ENCODE measurements at regions not wholly inside any gene's neighbourhood (a gene's known extent, or its start where the extent isn't known, plus 50 kb on each side); places are given as distances from the start of the nearest gene placed in this dataset.
"Not testable (repeated sequence)": the region's sequence is repeated elsewhere in the genome, so short reads cannot be mapped to it uniquely, and the experiment has no call there.

DNA sequence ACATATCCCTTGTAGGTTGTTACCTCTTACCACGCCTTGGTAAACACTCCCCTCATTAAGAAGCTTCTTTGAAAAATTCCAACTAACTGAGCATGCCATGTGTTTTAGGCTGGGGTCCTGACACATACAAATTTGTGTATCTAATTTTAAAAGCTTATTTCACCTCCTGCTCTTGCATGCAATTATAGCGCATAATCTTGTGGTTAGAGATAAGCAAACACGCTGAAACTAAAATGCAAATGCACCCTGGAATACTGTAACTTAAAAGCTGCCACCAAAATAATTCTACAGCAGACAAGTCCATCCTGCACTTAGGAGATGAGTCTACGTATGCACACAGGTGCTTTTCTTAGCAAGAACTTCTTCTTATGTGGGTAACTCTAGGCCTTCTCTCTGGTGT lies 990.2 kb downstream of the TSN start:
- no peak for DNase-seq

DNA sequence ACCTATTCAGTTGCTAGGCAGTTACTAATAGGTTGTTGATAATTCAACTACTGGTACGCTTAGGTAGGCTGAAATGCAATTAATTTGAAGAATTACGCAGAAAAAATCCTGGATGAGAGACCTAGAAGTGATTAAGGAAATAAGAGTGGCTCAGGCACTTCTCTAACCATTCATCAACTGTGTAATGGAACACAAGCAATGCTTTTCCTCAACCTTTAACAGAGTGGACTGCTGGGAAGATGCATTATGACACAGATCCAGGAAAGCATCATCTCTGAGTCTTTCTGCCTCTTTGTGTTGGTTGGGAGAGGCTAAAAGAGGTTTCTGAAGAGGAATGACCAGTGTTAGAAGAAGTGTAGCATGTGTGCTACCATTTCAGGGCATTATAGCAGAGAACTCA lies 992.2 kb downstream of the TSN start:
- DNase-seq = no peak

DNA sequence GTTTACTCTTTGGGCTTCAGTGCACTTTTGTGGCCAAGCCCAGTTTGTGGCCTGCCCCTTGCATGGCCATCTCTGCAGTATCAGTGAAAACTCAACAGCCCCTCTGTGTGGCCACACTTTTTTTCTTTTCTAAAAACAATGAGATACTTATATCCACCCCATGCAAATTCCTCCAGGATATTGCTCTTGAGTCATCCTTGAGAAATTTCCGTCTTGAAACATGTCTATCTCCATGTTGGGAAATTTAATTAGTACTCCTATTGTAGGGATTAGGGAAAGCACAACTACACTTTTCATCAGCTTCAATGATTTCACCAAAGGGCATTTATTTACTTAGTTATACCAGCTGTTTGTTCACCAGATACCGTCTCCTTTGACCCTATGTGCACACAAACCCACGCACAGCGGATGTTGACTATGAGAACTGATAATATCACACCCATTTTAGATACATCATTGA lies 993.1 kb downstream of the TSN start:
- DNase-seq = peak; percentile 80

DNA sequence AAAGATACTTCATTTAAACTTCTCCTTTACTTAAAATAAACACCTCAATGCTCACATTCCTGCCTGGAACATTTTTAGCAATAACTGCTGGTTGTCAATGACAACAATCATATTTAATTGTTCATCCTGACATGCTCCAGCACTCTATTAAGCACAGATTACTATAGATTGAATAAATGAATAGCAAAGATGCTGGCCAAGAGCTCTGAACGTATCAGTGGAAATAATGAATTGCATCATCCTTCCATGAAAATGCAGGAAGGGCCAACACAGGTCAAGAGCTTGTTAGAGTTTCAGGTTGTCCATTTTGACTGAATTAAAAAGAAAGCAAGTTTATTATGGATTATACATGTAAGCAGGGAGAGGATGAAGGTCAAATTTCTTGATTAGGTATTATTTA lies 994.0 kb downstream of the TSN start:
- no peak for DNase-seq

DNA sequence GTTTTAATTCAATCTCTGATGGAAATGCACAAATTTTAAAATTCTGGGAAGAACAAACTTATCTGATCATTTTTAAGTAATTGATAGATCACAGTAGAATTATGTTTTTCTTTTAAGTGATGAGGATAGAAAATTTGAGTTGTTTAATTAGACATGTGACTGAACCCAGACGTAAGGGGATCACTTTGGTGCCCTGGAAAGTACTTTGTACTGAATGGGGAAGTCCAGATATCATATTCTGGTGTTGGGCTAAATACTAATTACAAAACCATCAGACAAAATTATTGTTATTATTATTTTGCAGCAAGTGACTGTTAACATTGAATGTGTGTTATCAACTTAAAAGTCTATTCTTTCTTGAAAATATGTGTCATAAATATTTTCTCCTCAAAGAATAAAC lies 994.6 kb downstream of the TSN start:
- no peak for DNase-seq

DNA sequence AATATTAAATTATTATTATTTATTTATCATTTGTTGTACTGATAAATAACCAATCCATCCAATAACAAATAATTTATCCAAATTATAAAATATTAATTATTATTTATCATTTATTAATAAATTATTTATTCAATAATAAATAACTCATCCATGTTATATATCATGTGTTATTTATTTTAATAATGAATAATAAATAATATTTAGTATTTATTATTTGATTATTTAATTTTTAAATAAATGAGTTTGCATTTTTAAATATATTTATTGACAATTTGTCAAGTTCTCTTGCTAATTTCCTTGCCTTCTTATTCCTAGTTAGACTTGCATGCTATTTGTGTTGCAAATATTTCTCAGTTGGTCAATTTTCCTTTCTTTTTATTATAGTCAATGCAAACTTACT lies 995.4 kb downstream of the TSN start:
- no peak for DNase-seq

DNA sequence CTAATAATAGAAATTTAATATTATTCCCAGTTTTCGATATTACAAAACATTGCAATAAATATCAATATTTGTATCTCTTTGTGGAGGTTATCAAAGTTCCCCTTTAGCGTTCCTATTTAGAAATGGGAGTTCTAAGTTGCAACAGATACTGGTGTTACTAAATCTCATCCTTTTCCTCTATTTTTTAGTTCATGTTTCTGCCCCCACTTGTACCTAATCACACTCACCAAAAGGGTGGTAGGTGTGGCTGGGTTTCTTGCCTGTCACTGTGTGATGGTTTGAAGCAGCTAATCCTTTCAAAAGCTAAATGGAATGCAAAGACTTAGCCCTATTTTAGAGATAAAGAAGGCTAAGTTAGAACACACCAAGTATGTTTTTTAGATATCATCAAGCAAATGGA lies 997.9 kb downstream of the TSN start:
- no peak for DNase-seq

DNA sequence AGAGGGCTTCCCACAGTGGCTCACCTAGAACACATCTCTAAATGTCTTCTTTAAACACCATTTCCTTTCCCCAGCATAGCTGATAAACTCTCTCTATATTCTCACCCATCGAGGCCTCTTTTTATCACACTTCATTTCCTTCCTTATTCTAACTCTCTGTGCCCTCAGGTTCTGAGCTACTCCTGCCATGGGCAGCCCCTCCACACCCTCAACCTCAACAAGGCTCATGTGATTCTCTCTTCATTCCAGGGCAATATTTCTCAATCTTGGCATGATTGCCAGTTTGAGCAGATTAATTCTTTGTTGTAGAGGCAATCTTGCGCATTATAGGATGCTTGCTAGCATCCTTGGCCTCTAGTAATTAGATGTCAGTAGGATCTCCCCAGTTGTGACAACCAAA lies 999.1 kb downstream of the TSN start:
- DNase-seq = no peak

DNA sequence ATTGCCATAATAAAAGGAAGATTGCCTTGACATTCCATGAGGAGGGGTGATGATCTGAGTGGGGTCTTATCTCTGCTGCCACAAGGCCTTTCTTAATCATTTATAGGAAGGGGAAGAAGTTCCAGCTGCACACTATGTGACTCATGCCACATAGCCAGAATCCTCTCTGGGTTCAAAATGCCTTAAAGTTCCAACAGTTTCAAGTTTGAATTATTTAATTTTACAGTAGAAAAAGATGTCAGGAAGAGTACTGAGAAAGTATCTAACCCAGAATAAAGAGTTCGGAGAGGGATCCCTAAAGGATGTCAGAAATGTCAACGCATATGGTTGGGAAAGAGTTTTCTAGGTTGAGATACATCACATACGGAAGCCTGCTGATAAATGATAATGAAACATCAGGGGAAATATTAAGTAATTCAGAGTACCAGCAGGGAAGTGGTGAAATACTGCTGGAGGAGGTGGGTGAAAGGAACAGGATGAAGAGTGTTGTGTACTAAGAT lies 999.9 kb downstream of the TSN start:
- no peak for DNase-seq

DNA sequence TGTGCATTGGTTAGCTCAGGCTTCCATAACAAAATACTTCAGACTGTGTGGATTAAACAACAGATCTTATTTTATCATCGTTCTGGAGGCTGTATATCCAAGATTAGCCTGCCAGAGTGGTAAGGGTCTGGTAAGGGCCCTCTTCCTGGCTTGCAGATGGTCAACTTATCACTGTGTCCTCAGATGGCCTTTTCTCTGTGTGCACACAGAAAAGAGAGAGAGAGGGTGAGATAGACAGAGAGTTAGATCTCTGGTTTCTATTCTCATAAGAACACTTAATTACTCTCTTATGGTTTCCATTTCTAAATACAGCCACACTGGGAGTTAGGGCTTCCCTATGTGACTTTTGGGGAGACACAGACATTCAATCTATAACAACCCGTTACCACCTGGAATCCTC lies 1003.5 kb downstream of the TSN start:
- DNase-seq = no peak

DNA sequence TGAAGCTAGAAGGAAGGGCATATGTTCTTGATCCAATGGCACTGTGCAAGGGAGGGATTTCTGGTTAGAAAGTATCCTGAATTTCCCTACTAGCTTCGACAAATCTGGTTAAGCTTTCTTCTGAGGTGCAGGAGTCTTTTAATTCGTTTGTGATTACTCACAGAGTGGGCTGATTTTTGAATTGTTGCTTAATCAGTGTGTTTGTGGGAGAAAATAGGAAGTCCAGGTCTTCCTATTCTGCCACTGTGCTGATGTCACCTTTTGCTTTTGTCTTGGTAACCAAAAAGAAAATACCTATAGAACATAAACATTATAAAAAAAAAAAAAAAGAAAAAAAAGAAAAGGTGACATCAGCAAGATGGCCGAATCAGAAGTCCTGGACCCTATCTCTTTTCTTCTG lies 1008.6 kb downstream of the TSN start:
- DNase-seq = no peak

DNA sequence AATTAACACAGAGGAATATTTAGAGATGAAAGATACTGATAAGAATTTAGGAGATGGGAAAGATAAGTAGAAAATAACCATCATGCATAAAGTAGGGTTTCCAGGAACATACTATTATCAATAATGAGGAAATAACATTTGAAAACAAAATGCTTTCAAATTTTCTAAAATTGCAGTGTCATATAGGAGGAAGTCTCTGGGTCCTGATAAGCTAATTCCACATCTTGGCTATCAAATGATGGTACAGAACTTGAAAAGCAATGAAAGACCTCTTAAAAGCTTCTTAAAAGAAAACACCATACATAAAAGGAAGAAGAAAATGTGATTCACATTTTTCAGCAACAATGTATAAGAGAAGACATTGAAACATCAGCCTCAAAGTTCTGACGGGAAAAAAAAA lies 1024.8 kb downstream of the TSN start:
- DNase-seq = no peak

DNA sequence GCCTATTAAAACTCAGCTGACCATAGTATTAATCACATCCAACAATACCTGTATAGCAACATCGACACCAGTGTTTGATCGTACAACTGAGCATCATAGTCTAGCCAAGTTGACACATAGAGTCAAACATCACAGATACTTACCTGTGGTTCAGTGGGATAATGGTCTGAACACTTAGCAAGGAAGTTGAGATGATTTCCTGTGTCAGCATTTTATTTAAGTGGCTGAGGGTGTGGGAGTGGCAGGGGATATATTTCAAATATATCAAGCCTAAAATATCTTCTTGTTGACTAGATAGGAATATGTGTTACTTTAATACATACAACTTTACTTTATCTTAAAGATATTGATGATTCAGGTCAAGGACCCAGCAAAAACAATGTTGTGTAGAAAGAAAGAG lies 1038.6 kb downstream of the TSN start:
- no peak for DNase-seq

DNA sequence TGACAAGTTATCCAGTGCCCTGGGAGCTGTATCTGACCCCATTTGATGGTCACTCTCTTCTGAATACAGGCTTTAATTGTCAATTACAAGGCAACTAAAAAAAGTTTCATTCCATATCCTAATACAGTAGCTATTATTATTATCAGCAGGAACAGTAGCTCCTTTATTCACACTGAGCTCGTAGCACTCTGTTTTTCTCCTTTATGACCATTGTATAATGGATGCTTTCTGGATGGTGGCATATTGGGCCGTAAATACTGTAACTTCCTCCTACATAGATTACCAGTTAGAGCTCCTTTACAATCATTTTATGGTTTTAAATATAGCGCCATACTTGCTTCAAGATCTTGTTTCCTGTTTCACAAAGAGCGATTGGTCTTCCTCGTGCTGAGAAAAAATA lies 1040.3 kb downstream of the TSN start:
- DNase-seq = no peak

DNA sequence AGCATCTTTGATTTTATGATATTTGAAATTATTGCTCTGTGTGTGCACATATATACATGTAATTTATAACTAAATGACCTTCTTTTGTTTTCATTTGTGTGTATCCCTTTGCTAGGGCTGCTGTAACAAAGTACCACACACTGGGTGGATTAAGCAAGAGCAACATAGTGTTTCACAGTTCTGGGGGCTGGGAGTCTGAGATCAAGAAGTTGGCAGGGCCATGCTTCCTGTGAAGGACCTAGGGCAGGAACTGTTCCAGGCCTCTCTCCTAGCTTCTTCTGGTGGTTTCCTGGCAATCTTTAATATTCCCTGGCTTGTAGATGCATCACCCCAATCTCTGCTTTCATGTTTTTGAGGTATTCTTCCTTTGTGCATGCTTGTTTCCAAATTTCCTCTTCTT lies 1043.9 kb downstream of the TSN start:
- no peak for DNase-seq

DNA sequence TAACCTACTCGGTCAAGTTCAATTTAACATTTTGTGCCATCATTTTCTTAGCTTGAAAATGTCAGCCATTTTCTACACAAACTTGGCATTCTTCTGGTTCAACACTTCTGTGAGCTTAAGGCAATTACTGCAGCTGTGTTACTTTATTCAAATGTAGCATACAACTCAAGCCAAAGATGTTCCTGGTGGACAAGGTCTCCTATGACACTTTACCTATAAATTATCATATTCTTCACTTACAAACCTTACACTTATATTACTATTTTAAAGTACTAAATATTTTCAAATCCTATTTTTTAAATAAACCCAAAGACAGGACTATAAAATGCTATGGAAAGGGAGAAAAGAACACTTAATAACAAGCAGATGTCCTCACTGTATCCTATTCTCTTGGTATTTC lies 1045.3 kb downstream of the TSN start:
- no peak for DNase-seq

DNA sequence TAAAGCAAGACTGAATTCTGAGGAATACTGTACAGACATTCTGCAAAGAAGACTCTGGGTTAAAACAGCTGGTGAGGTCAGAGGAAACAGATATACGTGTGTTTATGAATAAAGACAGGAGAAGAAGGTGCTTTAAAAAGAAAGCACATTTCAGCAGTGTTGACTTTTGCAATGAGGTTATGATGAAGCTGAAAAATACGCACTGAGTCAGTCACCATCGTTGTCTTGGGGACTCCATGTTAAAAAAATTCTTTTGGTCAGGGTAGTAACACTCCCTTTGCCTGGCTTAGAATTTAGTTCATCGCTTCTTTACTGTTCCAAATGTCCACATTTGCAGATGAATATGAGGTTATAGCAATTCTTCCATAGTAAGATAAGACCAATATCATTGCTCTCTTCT lies 1049.0 kb downstream of the TSN start:
- DNase-seq = no peak

DNA sequence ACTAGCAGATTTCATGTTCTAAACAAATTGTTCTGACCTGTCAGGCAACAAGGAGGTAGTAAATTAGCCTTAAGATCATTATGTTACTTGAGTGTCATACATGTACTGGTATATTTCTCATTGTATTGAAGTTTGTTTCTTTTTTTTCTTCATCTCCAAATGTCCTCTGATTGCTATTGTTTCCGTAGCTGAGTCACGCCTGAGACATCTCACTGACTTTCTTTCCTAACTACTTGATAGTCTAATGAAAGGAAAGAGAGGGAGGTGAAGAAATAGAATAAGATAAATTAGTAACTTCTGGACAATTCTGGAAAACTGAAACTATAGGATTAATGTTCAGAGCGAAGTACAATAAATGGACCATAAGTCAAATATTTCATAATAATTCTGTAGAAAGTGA lies 1049.9 kb downstream of the TSN start:
- no peak for DNase-seq

DNA sequence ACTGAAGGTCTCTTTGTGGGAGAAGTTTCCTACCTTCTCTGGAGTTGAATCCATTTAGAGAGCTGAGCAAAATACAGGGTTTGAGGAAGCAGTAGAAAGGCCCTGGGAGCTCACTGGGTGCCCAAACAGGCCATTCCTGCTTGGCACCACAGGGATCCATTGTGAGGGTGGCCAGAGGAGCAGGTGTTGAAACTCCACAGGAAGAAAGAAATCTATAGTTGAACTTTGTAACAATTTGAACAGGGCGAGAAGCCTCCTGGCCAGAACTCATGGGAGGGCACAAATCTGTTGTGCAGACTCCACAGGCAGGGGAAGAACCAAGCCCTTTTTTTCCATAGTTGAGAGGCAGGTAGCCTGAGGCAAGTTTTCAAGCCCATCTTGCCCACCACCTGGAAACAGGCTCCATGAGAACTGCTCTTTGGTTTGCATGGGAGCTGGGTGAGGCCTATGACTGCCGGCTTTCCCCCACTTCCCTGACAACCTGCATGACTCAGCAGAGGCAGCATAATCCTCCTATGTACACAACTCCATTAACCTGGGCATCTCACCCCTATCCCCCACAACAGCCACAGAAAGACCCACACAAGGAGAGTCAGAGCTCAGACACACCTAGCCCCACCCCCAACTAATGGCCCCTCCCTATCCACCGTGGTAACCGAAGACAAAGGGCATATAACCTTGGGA lies 1053.0 kb downstream of the TSN start:
- no peak for DNase-seq

DNA sequence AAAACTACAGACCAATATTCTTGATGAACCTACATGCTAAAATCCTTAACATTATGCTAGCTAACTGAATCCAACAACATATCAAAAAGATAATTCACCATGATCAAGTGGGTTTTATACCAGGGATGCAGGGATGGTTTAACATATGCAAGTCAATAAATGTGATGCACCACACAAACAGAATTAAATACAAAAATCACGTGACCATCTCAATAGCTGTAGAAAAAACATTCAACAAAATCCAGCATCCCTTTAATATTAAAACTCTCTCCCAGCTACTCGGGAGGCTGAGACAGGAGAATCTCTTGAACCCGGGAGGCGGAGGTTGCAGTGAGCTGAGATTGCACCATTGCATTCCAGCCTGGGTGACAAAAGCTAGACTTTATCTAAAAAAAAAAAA lies 1056.8 kb downstream of the TSN start:
- not testable (repeated sequence) for DNase-seq

DNA sequence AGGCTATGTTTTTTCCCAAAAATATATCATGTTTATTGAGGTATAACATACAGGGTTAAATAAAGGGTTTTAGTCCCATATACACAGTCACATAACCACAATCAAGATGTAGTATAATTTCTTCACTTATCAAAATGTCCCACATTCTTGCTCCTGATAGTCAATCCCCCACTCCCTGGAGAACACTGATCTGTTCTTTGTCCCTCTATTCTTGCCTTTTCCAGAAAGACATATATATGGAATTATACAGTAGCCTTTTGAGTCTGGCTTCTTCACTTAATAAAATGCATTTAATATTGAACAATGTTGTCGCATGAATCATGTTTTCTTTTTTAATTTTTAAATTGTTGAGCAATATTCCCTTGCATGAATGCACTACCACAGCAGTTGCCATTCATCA lies 1059.7 kb downstream of the TSN start:
- DNase-seq = no peak

DNA sequence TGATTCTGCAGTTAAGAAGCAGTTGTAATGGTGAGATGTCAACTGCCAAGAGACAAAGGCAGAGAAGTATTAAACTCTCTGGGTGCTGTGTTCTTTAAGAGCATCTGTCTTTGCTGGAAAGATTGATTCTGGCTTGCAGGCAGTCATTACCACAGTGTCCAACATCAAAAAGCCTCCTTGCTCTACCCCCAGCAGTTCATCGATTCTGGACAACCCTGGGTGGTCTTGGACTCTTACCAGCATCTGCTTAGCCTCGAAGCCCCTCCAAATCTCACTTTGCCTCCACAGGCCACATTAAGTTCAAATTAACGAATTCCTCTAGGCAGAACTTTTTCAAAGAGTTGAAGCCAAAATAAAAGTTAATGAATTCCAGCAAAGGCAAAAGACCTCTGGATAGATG lies 1061.4 kb downstream of the TSN start:
- DNase-seq = no peak

DNA sequence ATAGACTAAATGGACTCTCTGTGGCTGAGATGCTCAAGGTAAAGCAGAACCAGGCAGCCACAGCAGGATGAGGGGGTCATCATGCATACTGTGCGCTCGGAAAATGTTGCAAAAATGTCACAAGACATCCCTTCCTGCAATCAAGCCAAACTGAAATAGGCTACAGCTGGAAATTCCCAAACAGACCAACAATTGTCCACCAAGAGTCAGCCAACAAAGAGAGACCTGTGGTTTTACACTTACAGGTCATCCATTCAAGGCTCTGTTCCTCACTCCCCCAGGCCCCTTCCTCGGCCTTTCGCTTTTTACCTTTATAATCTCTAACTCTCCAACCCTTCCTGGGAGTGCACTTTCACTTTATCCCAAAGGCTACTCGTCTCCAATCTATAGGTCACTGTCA lies 1066.9 kb downstream of the TSN start:
- DNase-seq = no peak

DNA sequence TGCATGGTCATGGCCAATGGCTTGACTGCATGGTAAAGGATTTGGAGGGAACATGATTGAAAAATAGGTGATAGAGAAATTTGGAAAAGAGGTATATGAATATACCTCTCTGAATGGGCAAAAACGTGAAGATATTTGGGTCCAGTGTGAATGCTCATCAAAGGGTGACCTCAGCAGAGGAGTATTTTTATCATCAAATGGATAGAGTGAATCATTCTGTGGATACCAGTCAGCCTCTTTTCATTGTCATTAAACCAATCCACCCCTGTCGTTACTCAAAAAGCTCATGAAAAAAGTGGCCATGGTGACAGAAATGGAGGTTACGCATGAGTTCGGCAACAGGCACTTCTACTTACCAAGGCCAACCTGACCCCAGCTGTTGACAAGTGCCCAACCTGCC lies 1074.7 kb downstream of the TSN start:
- DNase-seq = no peak

DNA sequence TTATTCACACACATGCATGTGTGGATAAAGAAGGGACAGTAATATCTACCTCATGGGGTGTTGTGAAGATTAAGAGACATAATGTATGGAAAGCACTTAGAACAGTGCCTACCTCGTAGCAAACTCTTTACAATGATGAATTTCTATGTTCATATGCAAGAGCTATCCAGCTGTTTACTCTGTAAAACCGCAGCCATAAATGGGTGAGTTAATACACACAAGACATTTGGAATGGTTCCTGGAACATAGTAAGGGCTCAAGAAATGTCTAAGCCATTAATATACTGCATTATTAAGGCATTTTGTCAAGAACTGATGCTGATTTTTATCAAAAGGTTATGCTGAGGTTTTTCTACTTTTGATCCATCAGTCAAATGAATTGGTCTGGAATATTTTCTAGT lies 1076.2 kb downstream of the TSN start:
- DNase-seq = peak; percentile 7
